ENCODE measurements at regions not wholly inside any gene's neighbourhood (a gene's known extent, or its start where the extent isn't known, plus 50 kb on each side); places are given as distances from the start of the nearest gene placed in this dataset.

DNA sequence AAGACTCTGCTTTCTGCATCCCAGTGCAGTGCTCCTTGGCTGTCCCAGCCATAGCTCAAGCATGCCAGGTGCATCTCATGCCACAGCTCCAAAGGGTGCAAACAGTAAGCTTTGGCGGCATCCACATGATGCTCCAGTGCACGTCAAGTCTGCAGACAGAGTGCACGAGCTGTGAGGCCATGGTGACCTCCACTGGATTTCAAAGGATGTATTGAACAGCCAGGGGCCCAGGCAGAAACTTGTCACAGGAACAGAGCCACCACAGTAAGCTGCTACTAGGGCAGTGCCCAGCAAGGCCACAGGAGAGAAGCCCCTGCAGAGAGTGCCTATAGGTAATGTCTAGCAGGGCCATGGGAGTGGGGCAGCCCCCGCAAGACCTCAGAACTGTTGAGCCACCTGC, 206.8 kb upstream of the DDI1 start:
- TF ChIP-seq, protein P1, sequence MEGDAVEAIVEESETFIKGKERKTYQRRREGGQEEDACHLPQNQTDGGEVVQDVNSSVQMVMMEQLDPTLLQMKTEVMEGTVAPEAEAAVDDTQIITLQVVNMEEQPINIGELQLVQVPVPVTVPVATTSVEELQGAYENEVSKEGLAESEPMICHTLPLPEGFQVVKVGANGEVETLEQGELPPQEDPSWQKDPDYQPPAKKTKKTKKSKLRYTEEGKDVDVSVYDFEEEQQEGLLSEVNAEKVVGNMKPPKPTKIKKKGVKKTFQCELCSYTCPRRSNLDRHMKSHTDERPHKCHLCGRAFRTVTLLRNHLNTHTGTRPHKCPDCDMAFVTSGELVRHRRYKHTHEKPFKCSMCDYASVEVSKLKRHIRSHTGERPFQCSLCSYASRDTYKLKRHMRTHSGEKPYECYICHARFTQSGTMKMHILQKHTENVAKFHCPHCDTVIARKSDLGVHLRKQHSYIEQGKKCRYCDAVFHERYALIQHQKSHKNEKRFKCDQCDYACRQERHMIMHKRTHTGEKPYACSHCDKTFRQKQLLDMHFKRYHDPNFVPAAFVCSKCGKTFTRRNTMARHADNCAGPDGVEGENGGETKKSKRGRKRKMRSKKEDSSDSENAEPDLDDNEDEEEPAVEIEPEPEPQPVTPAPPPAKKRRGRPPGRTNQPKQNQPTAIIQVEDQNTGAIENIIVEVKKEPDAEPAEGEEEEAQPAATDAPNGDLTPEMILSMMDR (IDR thresholded peaks at IDR 0.05; ENCODE audit: control insufficient read depth, extremely low read depth, insufficient read depth) = no peak
- no peak overlapping the region for H3K4me3 ChIP-seq (ENCODE audit: low read depth, low read length)
- no peak for DNase-seq (ENCODE audit: low read depth)

DNA sequence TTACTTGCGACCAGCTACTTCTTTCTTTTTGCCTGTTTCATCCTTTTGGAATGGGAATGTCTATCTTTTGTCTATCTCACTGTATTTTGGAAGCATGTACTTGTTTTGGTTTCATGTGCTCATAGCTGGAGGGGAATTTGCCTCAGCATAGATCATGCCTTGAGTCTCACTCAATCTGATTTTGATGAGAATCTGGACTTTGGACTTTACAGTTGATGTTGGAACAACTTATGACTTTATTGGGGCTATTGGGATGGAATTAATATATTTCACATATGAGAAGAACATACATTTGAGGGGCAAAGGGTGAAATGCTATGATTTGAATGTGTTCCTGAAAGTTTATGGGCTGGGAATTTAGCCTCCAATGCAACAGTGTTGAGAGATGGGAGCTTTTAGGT, 206.2 kb upstream of the DDI1 start:
- H3K4me3 ChIP-seq (ENCODE audit: low read depth, low read length) = no peak overlapping the region
- no peak for DNase-seq (ENCODE audit: low read depth)
- TF ChIP-seq, protein P1 (IDR thresholded peaks at IDR 0.05; ENCODE audit: control insufficient read depth, extremely low read depth, insufficient read depth) = no peak

DNA sequence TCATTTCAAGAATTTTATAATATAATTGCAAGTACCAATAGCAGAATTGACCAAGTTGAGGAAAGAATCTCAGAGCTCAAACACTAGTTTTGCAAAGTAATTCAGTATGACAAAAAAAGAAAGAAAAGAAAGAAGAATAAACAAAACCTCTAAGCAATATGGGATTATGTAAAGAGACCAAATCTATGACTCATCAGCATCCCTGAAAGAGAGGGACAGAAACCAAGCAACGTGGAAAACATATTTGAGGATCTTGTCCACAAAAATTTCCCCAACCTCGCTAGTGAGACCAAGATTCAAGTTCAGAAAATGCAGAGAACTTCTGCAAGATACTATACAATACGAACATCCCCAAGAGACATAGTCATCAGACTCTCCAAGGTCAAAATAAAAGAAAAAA, 203.7 kb upstream of the DDI1 start:
- TF ChIP-seq, protein P1 (IDR thresholded peaks at IDR 0.05; ENCODE audit: control insufficient read depth, extremely low read depth, insufficient read depth) = no peak
- DNase-seq (ENCODE audit: low read depth) = no peak
- no peak overlapping the region for H3K4me3 ChIP-seq (ENCODE audit: low read depth, low read length)

DNA sequence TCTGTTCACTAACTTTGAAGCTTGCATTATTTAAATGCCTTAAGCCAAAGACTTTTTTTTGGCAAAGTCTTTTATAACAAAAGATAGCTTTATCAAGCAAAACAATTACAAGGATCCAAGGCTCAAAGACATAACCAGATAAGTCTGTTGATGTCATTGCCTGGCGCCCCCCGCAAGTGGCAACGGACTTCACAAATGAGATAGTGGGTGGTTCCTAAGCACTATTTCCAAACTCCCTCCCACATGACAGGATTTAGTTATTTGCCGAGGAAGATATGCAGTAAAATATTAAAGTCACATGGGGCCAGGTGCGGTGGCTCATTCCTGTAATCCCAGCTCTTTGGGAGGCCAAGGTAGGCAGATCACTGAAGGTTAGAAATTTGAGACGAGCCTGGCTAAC, 194.2 kb upstream of the DDI1 start:
- no peak for DNase-seq (ENCODE audit: low read depth)
- TF ChIP-seq, protein P1 (IDR thresholded peaks at IDR 0.05; ENCODE audit: control insufficient read depth, extremely low read depth, insufficient read depth) = no peak
- no peak overlapping the region for H3K4me3 ChIP-seq (ENCODE audit: low read depth, low read length)

DNA sequence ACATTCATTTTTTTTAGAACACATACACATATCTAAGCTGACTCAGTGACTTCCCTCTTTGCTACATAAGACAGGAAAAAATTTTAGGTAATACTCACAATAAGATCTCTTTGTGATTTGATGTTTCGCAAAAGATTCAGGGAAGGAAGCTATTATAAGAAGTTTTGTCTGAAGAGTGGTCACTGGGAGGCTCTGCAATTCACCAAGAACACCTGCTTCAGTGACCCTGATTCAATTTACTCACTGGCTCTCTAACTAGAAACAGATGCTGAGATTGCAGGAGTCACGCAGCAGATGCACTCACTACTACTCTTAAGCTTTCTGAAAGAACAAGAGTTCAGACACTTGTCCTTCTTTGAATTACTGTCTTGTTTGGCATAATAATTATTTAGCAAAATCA, 193.6 kb upstream of the DDI1 start:
- DNase-seq (ENCODE audit: low read depth) = no peak
- TF ChIP-seq, protein P1 (IDR thresholded peaks at IDR 0.05; ENCODE audit: control insufficient read depth, extremely low read depth, insufficient read depth) = no peak
- no peak overlapping the region for H3K4me3 ChIP-seq (ENCODE audit: low read depth, low read length)

DNA sequence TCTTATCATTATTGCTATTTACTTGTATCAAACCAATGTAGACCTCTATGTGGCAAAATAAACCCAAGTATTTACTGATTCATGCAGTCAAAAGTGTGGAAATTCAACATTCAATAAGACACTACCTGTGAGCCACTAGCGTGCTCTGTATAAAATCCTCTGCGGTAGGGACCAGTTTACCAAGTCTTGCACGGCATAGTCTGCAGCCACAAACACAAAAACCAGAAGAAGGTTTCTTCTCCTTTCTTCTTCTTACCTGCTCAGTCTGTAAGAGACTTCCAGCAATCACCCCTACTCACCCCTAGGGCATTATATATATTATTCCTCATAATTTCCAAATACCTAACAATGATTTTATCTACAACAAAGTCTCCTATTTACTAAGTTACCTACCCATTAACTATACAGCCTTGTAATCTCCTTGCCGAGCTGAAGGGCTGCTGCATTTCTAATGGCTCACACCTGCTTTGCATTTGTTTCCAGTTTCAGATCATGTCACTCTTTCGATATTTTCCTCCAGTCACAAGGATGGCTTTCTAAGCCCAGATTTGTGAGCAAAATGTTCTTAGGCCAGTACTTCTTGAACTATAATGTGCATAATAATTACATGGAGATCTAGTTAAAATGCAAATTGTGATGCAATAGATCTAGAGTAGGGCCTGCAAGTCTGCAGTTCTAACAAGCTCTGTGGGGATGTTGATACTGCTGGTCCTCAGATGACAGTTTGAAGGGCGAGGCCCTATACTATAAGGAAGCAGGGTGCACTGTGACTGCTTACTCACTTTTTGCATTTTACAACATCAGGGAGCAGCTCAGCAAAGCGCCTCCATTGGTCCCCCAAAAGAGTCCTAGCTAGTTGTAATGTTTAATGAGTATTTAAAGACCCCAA, 191.9 kb upstream of the DDI1 start:
- H3K4me3 ChIP-seq (ENCODE audit: low read depth, low read length) = no peak overlapping the region
- DNase-seq (ENCODE audit: low read depth) = no peak
- TF ChIP-seq, protein P1 (IDR thresholded peaks at IDR 0.05; ENCODE audit: control insufficient read depth, extremely low read depth, insufficient read depth) = no peak

DNA sequence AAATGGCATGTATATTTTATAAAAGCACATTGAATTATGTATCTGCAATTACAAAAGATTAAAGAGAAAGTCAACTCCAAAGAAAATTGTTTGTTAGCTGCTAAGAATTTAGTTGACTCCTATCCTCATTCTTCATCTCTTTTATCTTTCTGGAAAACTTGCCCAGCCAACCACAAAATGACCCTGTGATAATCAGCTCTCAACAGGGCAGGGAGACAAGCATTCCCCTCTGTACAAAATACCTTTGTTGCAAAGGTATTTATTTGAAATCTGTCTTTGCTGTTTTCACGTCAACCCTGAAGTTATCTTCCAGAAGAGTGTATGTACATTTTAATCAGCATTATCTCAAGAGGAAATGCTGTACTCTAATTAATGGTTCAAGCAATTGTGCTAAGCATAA, 191.1 kb upstream of the DDI1 start:
- no peak overlapping the region for H3K4me3 ChIP-seq (ENCODE audit: low read depth, low read length)
- DNase-seq (ENCODE audit: low read depth) = no peak
- TF ChIP-seq, protein P1 (IDR thresholded peaks at IDR 0.05; ENCODE audit: control insufficient read depth, extremely low read depth, insufficient read depth) = no peak
